Lung (tissue), 11 donors: ENCODE measurements at regions not wholly inside any gene's neighbourhood (a gene's known extent, or its start where the extent isn't known, plus 50 kb on each side); places are given as distances from the start of the nearest gene placed in this dataset.

Source experiments
- ATAC-seq: fragments of 200-7000 bp; cut with Tn5 transposase; one replicate; pipeline ENCODE4 v1.9.1; 2020; ENCODE audit warnings: moderate number of reproducible peaks; ENCODE audit not compliant: insufficient read depth, low FRiP score
- DNase-seq, 3 donors: peaks; one replicate each; pipeline ENCODE4 v3.0.0-alpha.2; 2013 to 2017
- H3K27ac ChIP-seq, 2 donors: one replicate each; pipeline ENCODE4 v1.5.1; 2013; ENCODE audit warnings: mild to moderate bottlenecking in 2 of 2, moderate library complexity in 2 of 2, control low read depth in 1 of 2, inconsistent platforms in 1 of 2, low read depth in 1 of 2, low read length in 1 of 2
- H3K27me3 ChIP-seq, 3 donors: one replicate each; pipeline ENCODE4 v1.5.1; 2013; ENCODE audit warnings: low read length in 2 of 3; ENCODE audit not compliant: control insufficient read depth in 3 of 3, insufficient read depth in 3 of 3
- H3K36me3 ChIP-seq, 4 donors: one replicate each; pipeline ENCODE4 v1.5.1; 2013; ENCODE audit warnings: low read length in 4 of 4, mild to moderate bottlenecking in 1 of 4, moderate library complexity in 1 of 4; ENCODE audit not compliant: control insufficient read depth in 4 of 4, insufficient read depth in 4 of 4
- H3K4me1 ChIP-seq, 5 donors: one replicate each; pipeline ENCODE4 v1.5.1; 2013; ENCODE audit warnings: low read length in 5 of 5, mild to moderate bottlenecking in 2 of 5, moderate library complexity in 1 of 5; ENCODE audit not compliant: control insufficient read depth in 5 of 5, insufficient read depth in 5 of 5
- H3K4me3 ChIP-seq: one replicate; pipeline ENCODE4 v1.5.1; 2013; ENCODE audit warnings: mild to moderate bottlenecking, control low read depth, moderate library complexity
- H3K9ac ChIP-seq, 2 donors: one replicate each; pipeline ENCODE4 v1.5.1; 2013; ENCODE audit warnings: low read length in 2 of 2, control low read depth in 1 of 2; ENCODE audit not compliant: insufficient read depth in 1 of 2
- H3K9me3 ChIP-seq, 4 donors: one replicate each; pipeline ENCODE4 v1.5.1; 2013; ENCODE audit warnings: low read length in 3 of 4, mild to moderate bottlenecking in 1 of 4, moderate library complexity in 1 of 4; ENCODE audit not compliant: control insufficient read depth in 4 of 4, insufficient read depth in 3 of 4
- WGBS, 2 donors: extraction: QIAGEN DNeasy Blood & Tissue Kit; methylation state at CpG; one replicate each; pipeline ENCODE4 v1.1.7; 2013; 5-methylcytosine and 5-hydroxymethylcytosine counted together
- TF ChIP-seq, protein P1 (sequence below): IDR thresholded peaks from 2 replicates; pipeline ENCODE4 v1.5.1; 2012; ENCODE audit warnings: mild to moderate bottlenecking; ENCODE audit errors: control extremely low read depth, extremely low read depth
- donor health status: control.
- donor health status: control.
- donor health status: Bipolar disorder and iron deficiency.
- donor health status: healthy.
- donor health status: DM: yes; HTN: yes; CAD: no.

- peaks cover 0 to 2% (median 0%) of the 10 kb centered on the region in 3 donors for H3K27me3 ChIP-seq
- H3K36me3 ChIP-seq = no peaks in the 10 kb centered on the region
- H3K9ac ChIP-seq = no peak overlapping the region
- WGBS, 2 donors = 78 to 83% methylated on average over 1 of the region's 1 CpG
- no peaks in the 10 kb centered on the region for H3K4me1 ChIP-seq
- ATAC-seq = no peak
- H3K9me3 ChIP-seq = peaks cover 0 to 2% (median 0%) of the 10 kb centered on the region in 4 donors
- TF ChIP-seq, protein P1, sequence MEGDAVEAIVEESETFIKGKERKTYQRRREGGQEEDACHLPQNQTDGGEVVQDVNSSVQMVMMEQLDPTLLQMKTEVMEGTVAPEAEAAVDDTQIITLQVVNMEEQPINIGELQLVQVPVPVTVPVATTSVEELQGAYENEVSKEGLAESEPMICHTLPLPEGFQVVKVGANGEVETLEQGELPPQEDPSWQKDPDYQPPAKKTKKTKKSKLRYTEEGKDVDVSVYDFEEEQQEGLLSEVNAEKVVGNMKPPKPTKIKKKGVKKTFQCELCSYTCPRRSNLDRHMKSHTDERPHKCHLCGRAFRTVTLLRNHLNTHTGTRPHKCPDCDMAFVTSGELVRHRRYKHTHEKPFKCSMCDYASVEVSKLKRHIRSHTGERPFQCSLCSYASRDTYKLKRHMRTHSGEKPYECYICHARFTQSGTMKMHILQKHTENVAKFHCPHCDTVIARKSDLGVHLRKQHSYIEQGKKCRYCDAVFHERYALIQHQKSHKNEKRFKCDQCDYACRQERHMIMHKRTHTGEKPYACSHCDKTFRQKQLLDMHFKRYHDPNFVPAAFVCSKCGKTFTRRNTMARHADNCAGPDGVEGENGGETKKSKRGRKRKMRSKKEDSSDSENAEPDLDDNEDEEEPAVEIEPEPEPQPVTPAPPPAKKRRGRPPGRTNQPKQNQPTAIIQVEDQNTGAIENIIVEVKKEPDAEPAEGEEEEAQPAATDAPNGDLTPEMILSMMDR = no peak
- H3K4me3 ChIP-seq = no peak overlapping the region
- no peak overlapping the region for H3K27ac ChIP-seq
- no peak for DNase-seq
Measured at GRCh38 chr2:66344087-66344663, 90.8 kb upstream of the MEIS1 start.

DNA sequence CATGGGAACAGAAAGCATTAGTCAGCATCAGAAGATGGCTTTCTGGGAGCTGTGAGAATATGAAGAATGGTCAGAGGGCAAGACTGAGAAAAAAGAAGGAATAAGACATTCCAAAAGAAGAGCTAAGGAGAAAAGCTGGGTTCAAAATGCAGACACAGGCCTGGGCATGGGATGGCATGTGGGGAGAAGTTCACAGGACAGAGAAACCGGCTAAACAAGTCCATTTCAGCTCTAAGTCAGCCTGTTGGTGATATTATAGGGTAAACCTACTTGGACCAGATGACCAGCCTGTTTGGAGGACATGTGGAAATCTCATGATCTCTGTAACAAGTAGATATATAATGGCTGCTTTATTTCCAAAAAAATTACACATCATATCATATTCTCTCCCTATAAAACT lies 91.7 kb upstream of the MEIS1 start:
- Histone ChIP-seq H3K4me3 (no peak overlapping the region), H3K4me1 (no peaks in the 10 kb centered on the region), H3K36me3 (no peaks in the 10 kb centered on the region), H3K9me3 (peaks cover 0 to 2% (median 0%) of the 10 kb centered on the region in 4 donors), H3K27ac (no peak overlapping the region), H3K27me3 (peaks cover 0 to 2% (median 0%) of the 10 kb centered on the region in 3 donors), H3K9ac (no peak overlapping the region)
- TF ChIP-seq, protein P1 = no peak
- no peak for DNase-seq
- 61 to 67% methylated on average over 1 of the region's 1 CpG for WGBS, 2 donors
- ATAC-seq = no peak

GRCh38 chr2:66340521-66340920 lies 94.4 kb upstream of the MEIS1 start:
- no peak overlapping the region for H3K4me3 ChIP-seq
- 87% methylated on average over 5 of the region's 5 CpGs for WGBS, 2 donors
- no peaks in the 10 kb centered on the region for H3K27me3 ChIP-seq
- H3K9me3 ChIP-seq = peaks cover 0 to 2% (median 0%) of the 10 kb centered on the region in 4 donors
- DNase-seq (no peak), ATAC-seq (no peak)
- H3K36me3 ChIP-seq = no peaks in the 10 kb centered on the region
- H3K9ac ChIP-seq = no peak overlapping the region
- H3K27ac ChIP-seq = no peak overlapping the region
- H3K4me1 ChIP-seq = no peaks in the 10 kb centered on the region
- TF ChIP-seq, protein P1 = no peak
